ENCODE measurements at regions not wholly inside any gene's neighbourhood (a gene's known extent, or its start where the extent isn't known, plus 50 kb on each side); places are given as distances from the start of the nearest gene placed in this dataset.

DNA sequence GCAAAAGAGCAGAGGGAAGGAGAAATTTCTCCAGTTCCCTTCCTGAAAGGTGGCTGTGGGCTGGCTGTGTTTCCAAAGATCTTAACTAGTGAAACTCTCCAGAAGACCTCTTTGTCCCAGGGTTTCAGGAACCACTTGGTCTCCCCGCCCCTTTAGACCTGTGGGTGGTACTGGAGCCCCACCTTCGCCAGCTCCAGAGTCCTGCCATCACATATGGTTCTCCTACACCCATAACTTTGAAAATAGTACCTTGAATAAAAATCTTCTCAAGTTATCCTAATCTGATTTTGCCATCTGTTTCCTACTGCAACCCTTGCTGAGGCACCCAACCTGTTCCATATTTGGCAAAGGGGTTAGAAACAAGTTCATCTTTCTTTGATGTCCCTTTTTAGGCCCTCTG lies 303.9 kb downstream of the SEC16B start:
- TF ChIP-seq, protein P1, sequence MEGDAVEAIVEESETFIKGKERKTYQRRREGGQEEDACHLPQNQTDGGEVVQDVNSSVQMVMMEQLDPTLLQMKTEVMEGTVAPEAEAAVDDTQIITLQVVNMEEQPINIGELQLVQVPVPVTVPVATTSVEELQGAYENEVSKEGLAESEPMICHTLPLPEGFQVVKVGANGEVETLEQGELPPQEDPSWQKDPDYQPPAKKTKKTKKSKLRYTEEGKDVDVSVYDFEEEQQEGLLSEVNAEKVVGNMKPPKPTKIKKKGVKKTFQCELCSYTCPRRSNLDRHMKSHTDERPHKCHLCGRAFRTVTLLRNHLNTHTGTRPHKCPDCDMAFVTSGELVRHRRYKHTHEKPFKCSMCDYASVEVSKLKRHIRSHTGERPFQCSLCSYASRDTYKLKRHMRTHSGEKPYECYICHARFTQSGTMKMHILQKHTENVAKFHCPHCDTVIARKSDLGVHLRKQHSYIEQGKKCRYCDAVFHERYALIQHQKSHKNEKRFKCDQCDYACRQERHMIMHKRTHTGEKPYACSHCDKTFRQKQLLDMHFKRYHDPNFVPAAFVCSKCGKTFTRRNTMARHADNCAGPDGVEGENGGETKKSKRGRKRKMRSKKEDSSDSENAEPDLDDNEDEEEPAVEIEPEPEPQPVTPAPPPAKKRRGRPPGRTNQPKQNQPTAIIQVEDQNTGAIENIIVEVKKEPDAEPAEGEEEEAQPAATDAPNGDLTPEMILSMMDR (IDR thresholded peaks at IDR 0.05; ENCODE audit: poor library complexity, severe bottlenecking) = no peak
- TF ChIP-seq, protein P2, sequence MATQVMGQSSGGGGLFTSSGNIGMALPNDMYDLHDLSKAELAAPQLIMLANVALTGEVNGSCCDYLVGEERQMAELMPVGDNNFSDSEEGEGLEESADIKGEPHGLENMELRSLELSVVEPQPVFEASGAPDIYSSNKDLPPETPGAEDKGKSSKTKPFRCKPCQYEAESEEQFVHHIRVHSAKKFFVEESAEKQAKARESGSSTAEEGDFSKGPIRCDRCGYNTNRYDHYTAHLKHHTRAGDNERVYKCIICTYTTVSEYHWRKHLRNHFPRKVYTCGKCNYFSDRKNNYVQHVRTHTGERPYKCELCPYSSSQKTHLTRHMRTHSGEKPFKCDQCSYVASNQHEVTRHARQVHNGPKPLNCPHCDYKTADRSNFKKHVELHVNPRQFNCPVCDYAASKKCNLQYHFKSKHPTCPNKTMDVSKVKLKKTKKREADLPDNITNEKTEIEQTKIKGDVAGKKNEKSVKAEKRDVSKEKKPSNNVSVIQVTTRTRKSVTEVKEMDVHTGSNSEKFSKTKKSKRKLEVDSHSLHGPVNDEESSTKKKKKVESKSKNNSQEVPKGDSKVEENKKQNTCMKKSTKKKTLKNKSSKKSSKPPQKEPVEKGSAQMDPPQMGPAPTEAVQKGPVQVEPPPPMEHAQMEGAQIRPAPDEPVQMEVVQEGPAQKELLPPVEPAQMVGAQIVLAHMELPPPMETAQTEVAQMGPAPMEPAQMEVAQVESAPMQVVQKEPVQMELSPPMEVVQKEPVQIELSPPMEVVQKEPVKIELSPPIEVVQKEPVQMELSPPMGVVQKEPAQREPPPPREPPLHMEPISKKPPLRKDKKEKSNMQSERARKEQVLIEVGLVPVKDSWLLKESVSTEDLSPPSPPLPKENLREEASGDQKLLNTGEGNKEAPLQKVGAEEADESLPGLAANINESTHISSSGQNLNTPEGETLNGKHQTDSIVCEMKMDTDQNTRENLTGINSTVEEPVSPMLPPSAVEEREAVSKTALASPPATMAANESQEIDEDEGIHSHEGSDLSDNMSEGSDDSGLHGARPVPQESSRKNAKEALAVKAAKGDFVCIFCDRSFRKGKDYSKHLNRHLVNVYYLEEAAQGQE (IDR thresholded peaks at IDR 0.05; ENCODE audit: borderline replicate concordance) = no peak
- TF ChIP-seq TAF1 (IDR thresholded peaks at IDR 0.05; ENCODE audit: low read depth) = no peak
- no peak for TF ChIP-seq EZH2 (IDR thresholded peaks at IDR 0.05; ENCODE audit: borderline replicate concordance, insufficient read depth, low read length, poor library complexity, severe bottlenecking)
